Upper lobe of left lung (tissue), 6 donors: ENCODE measurements at regions not wholly inside any gene's neighbourhood (a gene's known extent, or its start where the extent isn't known, plus 50 kb on each side); places are given as distances from the start of the nearest gene placed in this dataset.

Experiments used
- ATAC-seq, 2 donors: fragments of 200-7000 bp; cut with Tn5 transposase; one replicate each; pipeline ENCODE4 v1.9.1; 2022; ENCODE audit warnings: mild to moderate bottlenecking in 2 of 2, moderate library complexity in 2 of 2; ENCODE audit not compliant: low FRiP score in 2 of 2
- DNase-seq, 2 donors: peaks; one replicate each; pipeline ENCODE4 v3.0.0-alpha.2; 2019 to 2020
- H3K27ac ChIP-seq, 4 donors: fragments of 200-600 bp; sonication (generic); one replicate each; pipeline ENCODE4 v1.5.1; 2016 to 2019
- H3K27me3 ChIP-seq, 4 donors: fragments of 200-600 bp; sonication (generic); one replicate each; pipeline ENCODE4 v1.5.1; 2017 to 2019
- H3K36me3 ChIP-seq, 4 donors: fragments of 200-600 bp; sonication (generic); one replicate each; pipeline ENCODE4 v1.5.1; 2016 to 2019
- H3K4me1 ChIP-seq, 4 donors: fragments of 200-600 bp; sonication (generic); one replicate each; pipeline ENCODE4 v1.5.1; 2018 to 2019
- H3K4me3 ChIP-seq, 4 donors: fragments of 200-600 bp; sonication (generic); one replicate each; pipeline ENCODE4 v1.5.1; 2017 to 2019; ENCODE audit warnings: mild to moderate bottlenecking in 2 of 4, moderate library complexity in 1 of 4
- H3K9me3 ChIP-seq, 4 donors: fragments of 200-600 bp; sonication (generic); one replicate each; pipeline ENCODE4 v1.5.1; 2018 to 2019
- CTCF ChIP-seq, 6 experiments: fragments of 450-650 bp in 4 of 6; fragments of 200-600 bp in 2 of 6; sonication (generic) in 2 of 6; IDR thresholded peaks; one replicate each; pipeline ENCODE4 v1.5.1; 2016 to 2019; ENCODE audit warnings: antibody characterized with exemption in 6 of 6
- EP300 ChIP-seq, 4 donors: sonication (generic); formaldehyde crosslinking; IDR thresholded peaks; one replicate each; pipeline ENCODE4 v1.5.1; 2017; ENCODE audit warnings: antibody characterized with exemption in 4 of 4, control low read depth in 2 of 4
- POLR2A ChIP-seq, 4 donors: fragments of 450-650 bp; IDR thresholded peaks; one replicate each; pipeline ENCODE4 v1.5.1; 2016 to 2017; ENCODE audit warnings: antibody characterized with exemption in 4 of 4, mild to moderate bottlenecking in 2 of 4
- POLR2AphosphoS5 ChIP-seq, 2 donors: sonication (generic); formaldehyde crosslinking; IDR thresholded peaks; one replicate each; pipeline ENCODE4 v1.5.1; 2017; ENCODE audit warnings: antibody characterized with exemption in 2 of 2
- WGBS, 2 donors: methylation state at CpG; one replicate each; pipeline ENCODE4 v1.1.5; 2017 to 2018; 5-methylcytosine and 5-hydroxymethylcytosine counted together
- donor health status: DM: no; HTN: no; CAD: no; lungs with moderate emphysema.
- donor health status: DM: no; HTN: yes; CAD: no; lungs with severe emphysema.

DNA sequence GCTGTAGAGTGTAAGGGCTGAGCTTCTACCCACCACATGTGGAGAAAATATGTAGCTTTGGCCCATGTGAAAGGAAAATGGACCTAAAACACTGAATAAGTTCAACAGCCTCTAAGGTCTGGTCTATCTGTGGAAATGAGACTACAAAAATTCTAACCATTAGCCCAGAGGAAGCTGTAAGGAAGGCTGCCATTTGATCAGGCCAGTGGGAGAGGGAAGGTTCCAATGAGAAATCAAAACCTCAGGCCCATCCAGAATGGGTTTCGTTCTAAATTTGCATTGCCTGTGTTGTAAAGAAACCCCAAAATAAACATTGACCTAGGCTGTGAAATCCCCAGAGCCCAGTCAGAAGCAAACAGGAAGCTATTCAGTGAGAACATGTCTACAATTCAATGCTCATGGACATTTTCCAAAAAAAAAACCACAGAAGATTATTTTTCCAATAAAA is 320.4 kb upstream of the SLC7A11 start:
- ATAC-seq = peak in 1 of 2 donors; percentile 89
- H3K36me3 ChIP-seq = no peaks in the 10 kb centered on the region
- DNase-seq = no peak
- 19 to 26% methylated on average over 1 of the region's 1 CpG for WGBS, 2 donors
- peaks cover 0 to 5% (median 0%) of the 10 kb centered on the region in 4 donors for H3K4me1 ChIP-seq
- TF ChIP-seq POLR2A (IDR thresholded peaks at IDR 0.05) (no peak), EP300 (IDR thresholded peaks at IDR 0.05) (no peak), POLR2AphosphoS5 (IDR thresholded peaks at IDR 0.05) (no peak), CTCF (IDR thresholded peaks at IDR 0.05) (no peak)
- H3K27ac ChIP-seq = no peak overlapping the region
- H3K9me3 ChIP-seq = no peaks in the 10 kb centered on the region
- H3K27me3 ChIP-seq = no peaks in the 10 kb centered on the region
- H3K4me3 ChIP-seq = no peak overlapping the region

DNA sequence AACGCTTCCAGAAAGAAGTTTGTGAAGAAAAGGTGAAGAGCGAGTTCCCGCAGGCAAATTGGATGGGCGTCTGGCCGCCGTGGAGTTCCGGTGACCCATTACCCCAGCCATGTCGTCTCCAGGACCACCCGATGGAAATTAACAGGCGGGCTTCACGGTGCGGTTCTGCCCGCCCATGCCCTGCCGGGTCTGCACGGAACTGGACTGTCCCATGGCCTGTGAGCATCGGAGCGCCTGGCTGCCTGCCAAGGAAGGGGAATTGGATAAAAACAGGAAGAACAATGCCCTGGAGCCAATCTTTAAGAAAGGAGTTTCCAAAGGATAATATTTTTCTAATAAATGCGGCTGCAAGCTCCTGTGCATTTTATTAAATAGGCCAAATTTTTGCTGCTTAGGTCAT is 319.8 kb upstream of the SLC7A11 start:
- WGBS, 2 donors = 85% methylated on average over 17 to 18 of the region's 18 CpGs

GRCh38 chr4:138561276-138561880 is 319.2 kb upstream of the SLC7A11 start:
- peaks cover 0 to 5% (median 0%) of the 10 kb centered on the region in 4 donors for H3K4me1 ChIP-seq
- no peak for ATAC-seq
- DNase-seq = peak in 1 of 2 donors; percentile 65
- no peak overlapping the region for H3K4me3 ChIP-seq
- TF ChIP-seq POLR2A (IDR thresholded peaks at IDR 0.05) (no peak), EP300 (IDR thresholded peaks at IDR 0.05) (no peak), POLR2AphosphoS5 (IDR thresholded peaks at IDR 0.05) (no peak), CTCF (IDR thresholded peaks at IDR 0.05) (no peak)
- no peaks in the 10 kb centered on the region for H3K27me3 ChIP-seq
- no peaks in the 10 kb centered on the region for H3K9me3 ChIP-seq
- no peak overlapping the region for H3K27ac ChIP-seq
- no peaks in the 10 kb centered on the region for H3K36me3 ChIP-seq
- WGBS, 2 donors = 97 to 98% methylated on average over 28 to 40 of the region's 40 CpGs

More for the DNA sequence above, 319.8 kb upstream of the SLC7A11 start:
- no peaks in the 10 kb centered on the region for H3K36me3 ChIP-seq
- H3K27me3 ChIP-seq = no peaks in the 10 kb centered on the region
- H3K9me3 ChIP-seq = no peaks in the 10 kb centered on the region
- peak in 1 of 2 donors; percentile 56 for DNase-seq
- H3K4me1 ChIP-seq = peaks cover 0 to 5% (median 0%) of the 10 kb centered on the region in 4 donors
- no peak overlapping the region for H3K27ac ChIP-seq
- ATAC-seq = no peak
- H3K4me3 ChIP-seq = no peak overlapping the region
- TF ChIP-seq POLR2A (IDR thresholded peaks at IDR 0.05) = no peak
- TF ChIP-seq CTCF (IDR thresholded peaks at IDR 0.05) = no peak
- no peak for TF ChIP-seq POLR2AphosphoS5 (IDR thresholded peaks at IDR 0.05)
- no peak for TF ChIP-seq EP300 (IDR thresholded peaks at IDR 0.05)

GRCh38 chr4:138560448-138560847 is 318.3 kb upstream of the SLC7A11 start:
- no peak for ATAC-seq
- TF ChIP-seq POLR2AphosphoS5 (IDR thresholded peaks at IDR 0.05) (no peak), POLR2A (IDR thresholded peaks at IDR 0.05) (no peak), CTCF (IDR thresholded peaks at IDR 0.05) (no peak), EP300 (IDR thresholded peaks at IDR 0.05) (no peak)
- Histone ChIP-seq H3K27me3 (no peaks in the 10 kb centered on the region), H3K4me1 (peaks cover 0 to 5% (median 0%) of the 10 kb centered on the region in 4 donors), H3K4me3 (no peak overlapping the region), H3K36me3 (no peaks in the 10 kb centered on the region), H3K27ac (no peak overlapping the region), H3K9me3 (no peaks in the 10 kb centered on the region)
- 91 to 94% methylated on average over 12 to 21 of the region's 21 CpGs for WGBS, 2 donors
- peak in 1 of 2 donors; percentile 56 for DNase-seq

DNA sequence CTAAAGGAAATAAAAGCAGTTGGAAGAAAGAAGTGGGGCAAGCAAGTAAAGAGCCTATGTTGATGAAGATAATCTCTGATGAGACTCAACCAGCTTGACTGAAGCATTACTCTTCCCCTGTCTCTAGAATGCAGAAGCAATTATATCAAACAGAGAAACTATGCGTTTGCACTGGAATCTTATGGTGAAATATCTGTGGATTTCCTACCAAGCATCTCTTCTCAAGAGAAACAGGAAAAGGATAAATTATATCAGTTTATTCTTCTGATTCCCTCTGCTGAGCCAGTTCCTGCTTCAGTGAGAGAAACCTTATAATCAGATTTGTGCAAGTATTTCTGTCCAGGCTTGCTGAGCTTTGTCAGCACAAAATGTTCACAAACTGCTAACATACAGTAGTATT is 316.7 kb upstream of the SLC7A11 start:
- ATAC-seq (no peak), DNase-seq (no peak)
- Histone ChIP-seq H3K4me3 (no peak overlapping the region), H3K9me3 (no peaks in the 10 kb centered on the region), H3K36me3 (no peaks in the 10 kb centered on the region), H3K27ac (no peak overlapping the region), H3K4me1 (peaks cover 0 to 5% (median 0%) of the 10 kb centered on the region in 4 donors), H3K27me3 (no peaks in the 10 kb centered on the region)
- WGBS, 2 donors = 48 to 67% methylated on average over 1 of the region's 1 CpG
- TF ChIP-seq CTCF (IDR thresholded peaks at IDR 0.05) (no peak), EP300 (IDR thresholded peaks at IDR 0.05) (no peak), POLR2A (IDR thresholded peaks at IDR 0.05) (no peak), POLR2AphosphoS5 (IDR thresholded peaks at IDR 0.05) (no peak)
